ENCODE measurements at regions not wholly inside any gene's neighbourhood (a gene's known extent, or its start where the extent isn't known, plus 50 kb on each side); places are given as distances from the start of the nearest gene placed in this dataset.
"Not testable (repeated sequence)": the region's sequence is repeated elsewhere in the genome, so short reads cannot be mapped to it uniquely, and the experiment has no call there.

- not testable (repeated sequence) for ATAC-seq (ENCODE audit: low FRiP score); DNase-seq (ENCODE audit: low spot score)
Measured at GRCh38 chr16:88186889-88187870, 195.6 kb upstream of the ZNF469 start.

DNA sequence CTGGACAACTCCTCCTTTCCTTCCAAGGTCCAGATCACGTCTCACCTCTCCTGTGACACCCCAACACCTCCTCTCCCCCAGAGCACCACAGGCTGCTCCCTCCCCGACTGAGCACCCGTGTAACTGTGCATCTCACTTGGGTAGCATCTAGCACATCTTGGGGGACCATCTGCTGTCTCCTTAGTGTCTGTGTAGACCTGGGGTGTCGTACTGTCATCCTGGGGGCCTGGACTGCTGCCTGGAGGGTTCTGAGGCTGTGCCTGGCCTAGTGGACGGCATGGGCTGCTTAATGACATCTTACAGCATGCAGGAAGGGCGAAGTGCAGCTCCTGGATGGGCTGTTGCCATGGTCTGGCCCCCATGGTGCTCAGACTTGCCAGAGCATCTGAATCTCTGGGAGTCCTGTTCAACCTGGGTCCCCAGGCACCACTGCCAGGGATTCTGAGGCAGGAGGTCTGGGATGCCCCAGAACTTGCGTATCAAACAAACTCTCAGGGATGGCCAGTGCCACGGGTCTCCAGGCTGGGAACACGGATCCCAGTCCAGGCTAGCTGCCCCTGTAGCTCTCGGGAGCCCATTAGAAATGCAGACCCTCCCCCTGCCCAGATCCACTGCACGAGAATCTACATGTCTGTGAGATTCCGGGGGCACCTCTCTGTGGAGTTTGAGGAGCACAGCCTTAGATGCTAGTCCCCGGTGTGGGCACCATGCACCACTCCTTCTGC lies 194.4 kb upstream of the ZNF469 start:
- ATAC-seq (ENCODE audit: low FRiP score); DNase-seq (ENCODE audit: low spot score): not testable (repeated sequence)

DNA sequence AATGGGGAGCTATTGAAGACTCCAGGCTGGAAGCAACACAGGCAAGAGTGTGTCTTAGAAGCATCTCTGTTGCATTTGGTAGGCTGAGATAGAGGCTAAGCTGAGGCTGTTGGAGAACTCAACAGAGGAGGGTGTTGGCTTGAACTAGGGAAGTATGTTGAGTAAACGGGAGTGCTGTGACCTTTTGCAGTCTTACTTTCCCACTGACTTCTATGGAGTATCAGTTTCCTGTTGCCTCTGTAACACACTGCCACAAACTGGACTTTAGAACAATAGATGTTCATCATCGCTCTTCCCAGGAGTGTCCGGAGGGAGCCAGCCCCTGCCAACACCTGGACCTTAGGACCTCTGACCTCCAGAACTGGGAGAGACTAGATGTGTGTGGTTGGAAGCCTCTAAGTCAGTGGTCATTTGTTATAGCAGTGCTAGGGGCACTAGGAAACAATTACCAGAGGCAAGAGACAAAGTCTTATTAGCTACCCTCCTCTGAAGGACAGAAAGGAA lies 192.1 kb upstream of the ZNF469 start:
- ATAC-seq (ENCODE audit: low FRiP score); DNase-seq (ENCODE audit: low spot score): not testable (repeated sequence)

GRCh38 chr16:88191168-88191567 lies 191.6 kb upstream of the ZNF469 start:
- DNase-seq (ENCODE audit: low spot score); ATAC-seq (ENCODE audit: low FRiP score): not testable (repeated sequence)

DNA sequence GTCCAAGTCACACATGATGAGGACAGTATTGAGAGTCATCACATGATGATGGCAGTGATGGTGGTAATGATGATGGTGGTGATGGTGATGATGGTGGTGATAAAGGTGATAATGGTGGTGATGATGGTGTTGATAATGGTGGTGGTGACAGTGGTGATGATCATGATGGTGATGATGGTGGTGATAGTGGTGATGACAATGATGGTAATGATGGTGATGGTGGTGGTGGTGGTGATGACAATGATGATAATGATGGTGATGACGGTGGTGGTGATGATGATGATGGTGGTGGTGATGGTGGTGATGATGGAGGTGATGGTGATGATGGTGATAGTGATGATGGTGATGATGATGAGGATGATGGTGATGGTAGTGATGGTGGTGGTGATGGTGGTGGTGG lies 190.2 kb upstream of the ZNF469 start:
- DNase-seq (ENCODE audit: low spot score) (no peak), ATAC-seq (ENCODE audit: low FRiP score) (no peak)
- no peak for TF ChIP-seq CTCF (IDR thresholded peaks at IDR 0.05)

DNA sequence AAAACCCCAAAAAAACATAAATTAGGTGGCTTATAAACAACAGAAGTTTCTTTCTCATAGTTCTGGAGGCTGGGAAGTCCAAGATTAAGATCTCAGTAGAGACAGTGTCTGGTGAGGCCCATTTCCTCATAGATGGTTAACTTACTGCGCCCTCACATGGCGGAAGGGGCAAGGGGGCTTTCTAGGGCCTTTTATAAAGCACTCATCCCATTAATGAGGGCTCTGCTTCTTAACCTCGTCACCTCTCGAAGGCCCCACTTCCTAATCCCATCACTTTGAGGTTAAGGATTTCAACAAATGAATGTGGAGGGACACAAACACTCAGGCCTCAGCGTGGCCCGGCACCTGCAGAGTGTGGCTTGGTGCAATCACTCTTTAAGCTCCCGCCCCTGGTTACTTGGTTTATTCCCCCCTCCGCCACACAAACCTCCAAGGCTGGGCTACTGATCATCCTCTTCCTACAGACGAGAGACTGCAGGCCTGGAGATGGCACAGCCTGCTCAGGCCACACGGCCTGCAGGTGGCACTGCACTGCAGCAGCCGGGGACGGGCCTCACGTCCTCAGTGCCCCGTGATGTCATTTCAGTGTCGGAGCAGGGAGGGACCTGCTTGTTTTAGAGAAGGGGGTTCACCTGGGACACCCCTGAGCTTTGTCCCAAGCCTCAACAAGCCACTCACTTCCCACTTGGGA lies 188.9 kb upstream of the ZNF469 start:
- DNase-seq (ENCODE audit: low spot score) = not testable (repeated sequence)
- peak in 1 of 3 donors; percentile 11 for TF ChIP-seq CTCF (IDR thresholded peaks at IDR 0.05)
- peak; percentile 66 for ATAC-seq (ENCODE audit: low FRiP score)

DNA sequence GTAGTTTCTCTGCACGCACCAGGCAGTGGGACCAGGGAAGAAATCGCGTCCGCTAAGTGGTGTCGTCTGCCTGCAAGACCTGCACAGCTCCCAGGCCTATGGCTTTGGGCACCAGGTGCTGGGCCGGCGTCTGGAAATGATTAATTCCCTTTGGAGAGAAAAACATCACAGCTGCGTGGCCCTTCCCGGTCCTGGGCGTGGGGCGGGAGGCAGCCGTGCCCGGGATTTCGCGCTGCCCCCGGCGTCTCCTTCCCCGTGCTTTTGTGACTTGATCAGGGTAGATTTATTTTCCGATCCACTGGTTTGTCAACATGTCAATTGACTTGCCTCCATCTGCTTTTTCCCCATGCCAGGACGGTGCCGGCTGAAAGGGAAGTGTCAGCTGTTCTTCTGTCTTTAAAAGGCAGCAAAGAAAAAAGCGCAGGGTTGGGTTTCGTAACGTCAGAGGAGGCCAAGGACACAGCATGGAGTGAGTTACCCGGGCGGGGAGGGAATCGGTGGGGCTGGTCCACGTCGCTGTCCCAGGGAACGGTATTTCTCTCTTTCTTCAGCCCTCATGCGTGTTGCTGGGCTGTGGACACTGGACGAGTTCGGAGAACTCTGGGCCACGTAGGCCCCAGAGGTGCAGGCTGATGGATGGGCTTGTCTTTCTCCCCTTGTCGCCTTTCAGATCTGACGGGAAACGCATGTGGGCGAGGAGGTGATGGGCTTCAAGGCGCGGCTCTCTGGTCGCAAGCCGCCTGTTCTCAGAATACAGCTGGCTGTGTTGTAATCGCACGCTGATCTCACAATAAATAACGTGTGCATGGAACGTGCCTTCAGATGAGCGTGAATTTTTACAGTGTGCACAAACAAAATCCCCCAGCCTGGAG lies 188.1 kb upstream of the ZNF469 start:
- no peak for TF ChIP-seq CTCF (IDR thresholded peaks at IDR 0.05)
- ATAC-seq (ENCODE audit: low FRiP score) (no peak), DNase-seq (ENCODE audit: low spot score) (no peak)

DNA sequence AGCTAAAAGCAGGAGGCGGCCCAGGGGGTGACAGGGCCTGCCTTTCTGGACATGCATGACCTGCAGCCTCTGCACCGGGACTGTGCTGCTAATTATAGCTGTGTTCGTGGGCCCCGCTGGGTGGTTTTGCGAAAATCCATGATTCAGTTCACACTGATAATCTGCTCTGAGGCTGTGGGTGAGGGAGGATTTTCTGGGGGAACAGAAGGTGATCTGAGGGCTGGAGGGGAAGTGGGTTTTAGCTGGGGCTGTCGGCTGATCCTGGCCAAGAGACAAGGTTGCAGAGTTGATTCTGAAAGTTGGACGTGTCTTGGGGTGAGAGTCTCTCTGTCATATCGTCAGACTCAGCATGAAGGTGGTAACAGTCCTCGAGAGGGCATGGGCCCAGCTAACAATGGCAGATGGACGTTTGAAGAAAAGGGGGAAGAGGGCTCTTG lies 187.5 kb upstream of the ZNF469 start:
- no peak for TF ChIP-seq CTCF (IDR thresholded peaks at IDR 0.05)
- ATAC-seq (ENCODE audit: low FRiP score) = no peak
- DNase-seq (ENCODE audit: low spot score) = no peak

Measured in omental fat pad (tissue), 3 donors.